ENCODE measurements at regions not wholly inside any gene's neighbourhood (a gene's known extent, or its start where the extent isn't known, plus 50 kb on each side); places are given as distances from the start of the nearest gene placed in this dataset.

- DNase-seq (ENCODE audit: low read depth): no peak
These were observed 145.9 kb upstream of the CIBAR2 start for GRCh38 chr16:85258166-85258565.

GRCh38 chr16:85258629-85259028 lies 146.4 kb upstream of the CIBAR2 start:
- DNase-seq (ENCODE audit: low read depth): no peak

- no peak for DNase-seq (ENCODE audit: low read depth)
These were observed 147.0 kb upstream of the CIBAR2 start for GRCh38 chr16:85259115-85259831.

- DNase-seq (ENCODE audit: low read depth): no peak
These were observed 147.5 kb upstream of the CIBAR2 start for GRCh38 chr16:85259832-85260167.

- DNase-seq (ENCODE audit: low read depth): no peak
These were observed 148.9 kb upstream of the CIBAR2 start for GRCh38 chr16:85261204-85261603.

- DNase-seq (ENCODE audit: low read depth): no peak
These were observed 149.6 kb upstream of the CIBAR2 start for GRCh38 chr16:85261657-85262557.

GRCh38 chr16:85262558-85263238 lies 150.4 kb upstream of the CIBAR2 start:
- no peak for DNase-seq (ENCODE audit: low read depth)

- no peak for DNase-seq (ENCODE audit: low read depth)
These were observed 150.9 kb upstream of the CIBAR2 start for GRCh38 chr16:85263239-85263585.

GRCh38 chr16:85264752-85265151 lies 152.5 kb upstream of the CIBAR2 start:
- no peak for DNase-seq (ENCODE audit: low read depth)

GRCh38 chr16:85265161-85265784 lies 153.0 kb upstream of the CIBAR2 start:
- no peak for DNase-seq (ENCODE audit: low read depth)

GRCh38 chr16:85265810-85266209 lies 153.5 kb upstream of the CIBAR2 start:
- no peak for DNase-seq (ENCODE audit: low read depth)

GRCh38 chr16:85266857-85267256 lies 154.6 kb upstream of the CIBAR2 start:
- DNase-seq (ENCODE audit: low read depth): no peak

GRCh38 chr16:85267414-85267945 lies 155.2 kb upstream of the CIBAR2 start:
- DNase-seq (ENCODE audit: low read depth): no peak

- no peak for DNase-seq (ENCODE audit: low read depth)
These were observed 156.9 kb upstream of the CIBAR2 start for GRCh38 chr16:85269165-85269564.

- DNase-seq (ENCODE audit: low read depth): no peak
These were observed 158.1 kb upstream of the CIBAR2 start for GRCh38 chr16:85270374-85270773.

GRCh38 chr16:85271198-85271597 lies 158.9 kb upstream of the CIBAR2 start:
- no peak for DNase-seq (ENCODE audit: low read depth)

- no peak for DNase-seq (ENCODE audit: low read depth)
These were observed 161.0 kb upstream of the CIBAR2 start for GRCh38 chr16:85273293-85273692.

GRCh38 chr16:85274501-85274900 lies 162.2 kb upstream of the CIBAR2 start:
- DNase-seq (ENCODE audit: low read depth): no peak

GRCh38 chr16:85274924-85275323 lies 162.7 kb upstream of the CIBAR2 start:
- DNase-seq (ENCODE audit: low read depth): no peak

GRCh38 chr16:85275533-85276249 lies 163.4 kb upstream of the CIBAR2 start:
- peak; percentile 49 for DNase-seq (ENCODE audit: low read depth)

GRCh38 chr16:85276258-85276657 lies 164.0 kb upstream of the CIBAR2 start:
- DNase-seq (ENCODE audit: low read depth): no peak

GRCh38 chr16:85276721-85277120 lies 164.4 kb upstream of the CIBAR2 start:
- DNase-seq (ENCODE audit: low read depth): no peak

All from stimulated activated CD8-positive, alpha-beta memory T cell treated with anti-CD3 and anti-CD28 coated beads, Interleukin-7, amount 100 ng/mL, for 24 hours (primary cell).